MV-4-11 (cell line): ENCODE measurements at regions not wholly inside any gene's neighbourhood (a gene's known extent, or its start where the extent isn't known, plus 50 kb on each side); places are given as distances from the start of the nearest gene placed in this dataset.
"Not testable (repeated sequence)": the region's sequence is repeated elsewhere in the genome, so short reads cannot be mapped to it uniquely, and the experiment has no call there.

Experiments
- DNase-seq: peaks from one replicate; lab custom pipeline; 2025; lab: John Stamatoyannopoulos, UW

DNA sequence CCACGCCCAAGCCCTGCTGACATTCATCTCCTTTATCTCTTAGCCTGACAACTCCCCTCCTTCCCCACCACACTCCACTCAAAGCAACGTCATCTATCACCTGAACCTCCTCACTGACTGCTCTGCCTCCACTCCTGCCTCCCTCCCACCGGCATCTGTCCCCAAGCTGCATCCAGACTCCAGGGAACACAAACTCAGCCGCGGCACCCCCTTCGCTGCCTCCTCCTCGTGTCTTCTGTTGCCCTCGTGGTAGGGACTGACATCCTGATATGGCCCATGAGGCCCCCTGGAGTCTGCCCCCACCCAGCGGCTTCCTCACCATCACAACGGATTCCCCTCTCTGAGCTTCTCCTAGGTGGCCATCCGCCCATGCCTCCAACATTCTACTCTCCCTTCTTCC lies 101.0 kb upstream of the TAS2R1 start:
- no peak for DNase-seq

DNA sequence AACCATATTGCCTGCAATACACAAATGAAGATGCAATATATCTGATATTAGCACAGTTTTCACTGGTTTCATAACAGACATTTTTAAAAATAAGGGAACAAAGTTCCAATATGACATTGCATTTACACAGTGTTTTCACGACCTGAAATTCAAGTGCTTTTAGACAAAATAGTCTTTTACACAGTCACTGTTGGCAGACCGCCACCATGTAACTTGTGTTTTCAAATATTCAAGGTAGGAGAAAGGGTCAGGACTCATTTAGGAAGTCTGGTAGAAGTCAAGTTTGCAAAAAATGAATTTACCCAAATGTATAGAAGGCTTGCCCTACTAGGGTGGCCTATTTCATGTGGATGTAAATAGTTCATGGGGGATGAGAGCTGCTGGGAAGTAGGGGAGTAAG lies 98.1 kb upstream of the TAS2R1 start:
- no peak for DNase-seq

DNA sequence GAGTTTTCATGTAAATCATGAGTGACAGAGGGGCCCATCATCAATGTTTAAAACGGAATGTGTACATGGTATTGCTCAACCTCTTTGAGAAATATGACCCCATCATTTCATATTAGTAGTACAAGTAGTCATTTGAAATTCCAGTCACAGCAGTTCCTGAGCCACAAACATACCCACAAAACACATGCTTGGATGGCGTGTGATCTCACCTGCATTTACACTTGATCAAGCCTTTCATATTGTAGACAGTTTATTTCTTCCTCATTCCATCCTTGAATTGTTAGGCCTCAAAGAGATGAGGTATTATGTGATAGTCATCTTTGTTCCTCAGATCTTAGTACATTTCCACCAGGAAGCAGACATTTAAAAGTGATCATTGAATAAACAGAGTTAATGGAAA lies 96.8 kb upstream of the TAS2R1 start:
- no peak for DNase-seq

DNA sequence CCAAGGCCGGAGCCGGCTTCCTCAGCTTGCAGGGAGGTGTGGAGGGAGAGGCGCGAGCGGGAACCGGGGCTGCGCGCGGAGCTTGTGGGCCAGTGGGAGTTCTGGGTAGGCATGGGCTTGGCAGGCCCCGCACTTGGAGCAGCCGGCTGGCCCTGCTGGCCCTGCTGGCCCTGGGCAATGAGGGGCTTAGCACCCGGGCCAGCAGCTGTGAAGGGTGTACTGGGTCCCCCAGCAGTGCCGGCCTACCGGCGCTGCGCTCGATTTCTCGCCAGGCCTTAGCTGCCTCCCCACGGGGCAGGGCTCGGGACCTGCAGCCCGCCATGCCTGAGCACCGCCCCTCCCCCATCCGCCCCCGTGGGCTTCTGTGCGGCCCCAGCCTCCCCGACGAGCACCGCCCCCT lies 95.1 kb upstream of the TAS2R1 start:
- not testable (repeated sequence) for DNase-seq

DNA sequence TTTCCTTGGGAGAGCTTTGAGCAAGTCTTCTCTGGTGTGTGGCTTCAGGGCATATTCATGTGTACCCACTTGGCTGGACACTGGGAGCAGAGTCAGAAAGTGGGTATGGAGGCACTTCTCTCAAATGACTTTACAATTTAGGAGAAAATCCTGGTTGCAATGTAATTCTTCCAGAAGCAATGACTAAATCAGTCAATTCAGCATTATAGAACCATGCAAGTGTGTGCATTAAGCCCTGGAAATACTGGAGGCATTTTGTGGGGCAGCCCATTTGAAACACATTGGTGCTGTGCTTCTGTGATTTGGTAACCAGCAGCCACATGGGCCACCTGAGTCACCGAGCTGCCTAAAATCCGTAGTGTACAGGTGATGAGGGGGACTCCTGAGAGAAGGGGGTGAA lies 94.6 kb upstream of the TAS2R1 start:
- no peak for DNase-seq

DNA sequence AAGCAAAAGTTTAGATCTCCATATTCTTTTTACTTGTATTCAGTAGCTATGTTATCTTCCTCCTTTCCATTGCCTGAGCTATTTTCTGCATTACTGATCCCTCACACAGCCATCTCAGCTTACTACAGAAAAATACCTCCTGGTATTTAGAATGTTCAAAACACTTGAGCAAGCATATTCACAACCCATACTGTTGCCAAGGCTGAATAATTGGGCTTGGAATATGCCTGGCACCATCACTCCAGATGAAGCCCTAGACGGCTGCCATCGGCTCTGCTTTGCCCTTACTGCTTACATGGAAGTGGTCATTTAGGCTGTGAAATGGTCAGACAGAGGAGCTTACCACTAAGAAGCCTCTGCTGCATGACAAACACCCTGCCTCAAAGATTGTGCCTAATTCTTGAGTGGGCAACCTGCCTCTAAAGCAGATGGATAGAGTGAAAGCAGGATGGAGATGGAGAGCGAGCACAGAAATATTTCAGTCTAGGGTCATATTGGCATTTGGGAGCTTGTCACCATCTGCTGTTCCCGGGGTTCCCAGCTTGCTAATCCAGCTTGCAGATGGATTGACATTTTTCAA lies 92.5 kb upstream of the TAS2R1 start:
- DNase-seq: no peak

DNA sequence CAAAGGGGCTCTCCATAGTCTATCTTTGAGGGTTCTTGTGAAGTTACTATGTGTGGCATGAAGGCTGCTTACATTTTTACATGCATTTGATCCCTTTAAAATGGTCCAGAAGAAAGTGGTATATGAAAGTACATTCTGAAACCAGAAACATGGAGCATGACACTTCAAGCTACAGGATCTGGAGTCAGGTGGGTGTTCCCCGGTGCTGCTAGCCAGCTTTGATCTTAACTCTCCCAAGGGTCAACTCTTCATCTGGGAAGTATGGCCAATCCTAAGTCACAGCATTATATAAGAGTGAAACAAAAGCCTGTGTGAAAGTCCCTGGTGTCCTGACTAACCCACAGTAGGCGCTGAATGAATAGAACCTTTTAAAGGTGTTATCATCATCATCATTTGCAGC lies 91.0 kb upstream of the TAS2R1 start:
- no peak for DNase-seq

DNA sequence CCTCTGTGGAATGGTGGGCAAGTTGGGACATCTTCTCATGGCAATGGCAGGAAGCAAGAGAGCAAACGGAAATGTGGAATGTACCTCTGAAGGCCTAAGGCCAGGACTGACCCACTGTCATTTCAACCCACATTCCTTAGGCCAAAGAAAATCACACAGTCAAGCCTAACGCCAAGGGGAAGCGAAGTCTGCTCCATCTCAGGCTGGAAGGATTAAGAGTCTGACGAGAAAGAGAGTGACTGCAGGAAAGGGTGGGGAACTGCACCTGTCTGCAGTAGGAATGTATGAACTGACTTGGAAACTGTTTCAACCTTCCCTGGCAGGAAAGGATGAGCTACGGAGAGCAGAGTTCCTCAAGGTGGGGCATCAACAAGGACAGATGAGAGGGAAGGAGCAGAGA lies 90.2 kb upstream of the TAS2R1 start:
- DNase-seq: no peak

DNA sequence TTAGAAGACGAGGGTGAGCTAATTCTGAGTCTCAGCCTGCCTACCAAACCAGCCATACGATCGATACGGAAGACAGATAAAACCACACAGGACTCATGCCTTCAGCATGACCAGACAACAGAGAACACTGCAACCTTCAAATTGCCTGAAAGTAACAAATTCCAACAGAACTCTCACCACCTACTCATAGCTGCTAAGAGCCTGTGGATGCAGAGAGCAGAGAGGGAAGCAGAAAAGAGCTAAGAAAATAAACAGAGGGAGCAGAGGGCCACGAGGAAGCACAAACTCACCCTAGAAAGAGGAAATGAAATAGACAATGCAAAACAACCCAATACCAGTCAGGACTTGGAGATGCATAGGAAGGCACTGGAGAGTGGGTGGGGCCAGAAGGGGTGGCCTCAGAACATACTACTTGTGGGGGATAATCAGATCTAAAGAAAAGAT lies 86.7 kb upstream of the TAS2R1 start:
- peak; percentile 90 for DNase-seq

DNA sequence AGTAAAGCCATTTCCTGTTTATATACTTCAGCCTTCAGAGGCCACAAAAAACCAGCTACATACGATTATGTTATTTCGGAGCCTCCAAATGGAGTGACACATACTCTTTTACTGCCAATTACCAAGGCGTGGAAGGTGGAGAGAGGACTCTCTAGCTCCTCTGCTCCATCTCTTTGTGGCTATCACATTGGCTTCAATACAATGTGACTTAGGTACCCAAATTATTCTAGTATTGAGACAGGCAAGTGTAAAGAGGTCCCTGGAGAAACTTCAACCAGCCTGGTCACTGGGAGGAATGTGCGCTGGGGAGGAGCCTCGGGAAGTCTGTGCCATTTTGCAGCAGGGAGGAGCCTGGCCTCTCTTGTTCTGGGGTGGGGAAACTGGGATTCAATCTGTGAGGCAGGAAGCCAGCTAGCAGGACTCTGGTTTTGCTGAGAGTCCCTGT lies 85.8 kb upstream of the TAS2R1 start:
- no peak for DNase-seq

DNA sequence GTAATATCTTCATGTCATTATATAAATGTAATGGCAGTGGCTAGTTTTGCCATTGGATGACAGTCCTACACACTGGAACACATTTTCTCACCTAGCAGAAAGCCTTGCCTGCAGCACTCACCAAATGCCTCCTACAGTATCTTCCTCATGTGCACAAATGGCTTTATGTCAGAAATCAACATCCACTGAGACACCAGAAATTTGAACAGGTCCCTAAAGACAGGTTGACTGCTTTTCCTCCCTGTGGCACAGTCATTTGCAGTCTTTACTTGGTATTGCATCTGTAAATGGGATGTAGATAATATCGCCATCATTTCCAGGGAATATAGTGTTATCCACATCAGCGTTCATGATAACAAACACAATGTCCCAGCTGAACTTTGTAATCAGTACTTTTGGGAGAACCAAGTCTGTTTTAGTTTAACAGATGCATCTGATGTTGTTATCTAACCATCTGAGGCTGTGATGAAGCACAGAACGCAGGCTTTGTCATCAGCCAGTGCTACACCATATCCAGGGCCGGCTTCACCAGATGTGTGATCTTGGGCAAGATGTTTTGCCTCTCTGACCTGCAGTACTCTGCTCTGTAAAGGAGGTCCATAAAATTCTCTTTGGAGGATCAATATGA lies 83.9 kb upstream of the TAS2R1 start:
- no peak for DNase-seq

DNA sequence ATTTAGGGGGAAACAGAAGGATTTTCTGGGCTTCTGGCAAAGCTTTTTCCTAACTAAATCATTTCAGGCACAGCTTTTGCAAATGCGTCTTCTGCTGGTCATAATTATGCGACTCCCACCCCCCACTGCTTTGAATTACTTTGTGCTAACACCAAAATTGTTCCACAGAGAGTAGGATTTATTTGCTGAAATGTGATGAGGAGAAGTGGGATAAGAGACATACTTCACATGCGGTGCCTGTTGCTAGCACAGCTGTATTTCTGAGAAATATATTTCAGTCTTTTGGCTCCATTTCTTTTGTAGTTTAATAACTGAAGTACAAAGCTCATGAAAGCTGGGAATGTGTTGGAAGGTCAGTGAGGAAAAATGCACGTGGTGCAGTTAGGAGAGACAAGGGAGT lies 83.2 kb upstream of the TAS2R1 start:
- DNase-seq: no peak

DNA sequence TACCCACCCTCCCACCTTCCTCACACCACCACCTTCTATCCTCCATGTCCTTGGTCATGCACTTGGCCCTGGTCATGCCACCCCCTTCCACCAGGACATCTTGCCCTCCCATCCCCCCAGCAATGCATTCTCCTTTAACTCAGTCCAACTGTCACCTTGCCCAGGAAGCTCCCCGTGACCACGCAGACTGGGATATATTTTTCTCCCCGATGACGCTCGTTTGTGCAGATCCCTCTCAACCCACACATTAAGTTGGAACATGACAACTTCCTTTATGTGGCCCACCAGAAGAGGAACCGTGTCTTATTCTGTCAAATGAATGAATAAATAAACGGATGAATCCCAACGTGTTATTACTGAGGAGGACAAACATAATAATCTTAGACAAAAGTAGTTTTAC lies 82.8 kb upstream of the TAS2R1 start:
- DNase-seq: peak; percentile 81

DNA sequence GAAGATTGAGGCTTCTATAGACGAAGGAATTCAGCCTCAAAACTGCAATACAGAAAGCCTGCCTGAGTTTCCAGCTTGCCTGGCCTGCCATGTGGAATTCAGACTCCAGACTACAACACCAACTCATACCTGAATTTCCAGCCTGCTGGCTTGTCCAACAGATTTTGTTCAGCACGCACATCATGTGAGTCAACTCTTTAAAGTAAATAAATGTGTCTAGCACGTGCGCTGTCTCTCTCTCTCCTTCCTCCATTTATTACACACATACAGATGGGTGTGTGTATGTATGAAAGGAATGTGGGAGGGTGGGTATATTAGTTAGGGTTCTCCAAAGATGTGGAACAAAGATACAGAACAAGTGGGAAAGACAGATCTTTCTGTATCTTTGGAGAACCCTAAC lies 82.4 kb upstream of the TAS2R1 start:
- DNase-seq: no peak

DNA sequence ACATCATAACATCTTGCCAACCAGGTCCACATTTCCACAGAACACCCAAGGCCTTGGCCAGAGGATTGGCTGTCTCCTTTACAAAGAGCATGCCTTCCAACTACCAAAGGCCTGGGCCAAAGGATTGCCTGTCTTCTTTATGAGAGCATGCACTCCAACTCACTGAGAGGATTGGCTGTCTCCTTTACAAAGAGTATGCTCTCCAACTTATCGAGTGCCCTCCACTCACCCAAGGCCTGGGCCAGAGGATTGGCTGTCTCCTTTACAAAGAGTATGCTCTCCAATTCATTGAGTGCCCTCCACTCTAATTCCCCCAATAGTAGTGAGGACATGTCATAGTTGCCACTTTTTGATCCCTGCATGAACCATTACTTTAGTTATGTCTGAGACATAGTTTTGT lies 79.9 kb upstream of the TAS2R1 start:
- no peak for DNase-seq

DNA sequence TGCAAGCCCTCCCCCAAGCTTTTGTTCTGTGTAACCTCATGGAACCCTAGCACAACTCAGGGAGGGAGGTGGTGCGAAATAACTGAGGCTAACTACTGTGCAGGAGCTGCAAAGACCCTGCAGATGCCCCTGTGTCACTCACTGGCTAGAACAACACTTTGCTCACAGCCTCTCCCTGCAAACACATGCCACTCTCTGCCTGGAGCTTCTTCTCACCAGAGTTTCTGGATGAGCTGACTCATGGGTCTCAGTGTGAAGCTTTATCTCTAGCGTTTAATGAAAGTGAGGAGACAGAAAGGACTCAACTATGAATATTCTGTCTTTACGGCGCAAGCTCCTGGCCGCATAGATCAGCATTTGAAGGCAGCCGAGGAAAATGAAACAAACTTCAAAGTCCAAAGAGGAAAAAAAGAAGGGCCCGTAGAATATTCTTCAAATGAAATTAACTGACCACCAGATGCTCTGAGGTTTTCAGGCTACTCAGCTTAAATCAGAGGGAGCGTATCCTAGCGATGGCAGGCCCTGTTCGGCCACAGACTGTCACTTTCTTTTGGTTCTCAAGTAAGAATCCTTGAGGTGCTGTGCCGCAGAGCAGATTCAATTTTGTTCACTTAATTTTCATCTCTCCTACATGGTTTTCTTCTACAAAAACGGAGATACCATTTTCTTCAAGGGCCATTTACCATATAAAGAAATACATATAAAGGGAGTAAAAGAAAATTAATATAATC lies 77.7 kb upstream of the TAS2R1 start:
- no peak for DNase-seq

DNA sequence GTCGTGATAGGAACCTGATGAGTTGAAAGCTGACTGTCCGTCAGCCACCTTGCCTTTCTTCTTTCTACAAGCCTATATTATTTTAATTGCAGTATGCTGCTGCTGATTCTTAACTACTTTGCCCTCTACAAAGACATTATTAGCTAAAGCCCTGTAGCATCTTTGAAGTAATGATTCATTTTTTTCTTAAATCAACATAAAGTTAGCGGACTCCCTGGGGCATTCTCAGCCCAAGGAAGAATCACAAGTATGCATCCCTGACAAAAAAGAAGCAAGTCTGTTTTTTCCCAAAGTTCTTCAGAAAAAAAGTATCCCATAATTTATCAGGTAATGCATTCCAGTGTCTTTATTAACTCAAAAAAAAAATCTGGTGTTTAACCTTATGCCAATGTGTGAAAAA lies 69.5 kb upstream of the TAS2R1 start:
- DNase-seq: no peak

DNA sequence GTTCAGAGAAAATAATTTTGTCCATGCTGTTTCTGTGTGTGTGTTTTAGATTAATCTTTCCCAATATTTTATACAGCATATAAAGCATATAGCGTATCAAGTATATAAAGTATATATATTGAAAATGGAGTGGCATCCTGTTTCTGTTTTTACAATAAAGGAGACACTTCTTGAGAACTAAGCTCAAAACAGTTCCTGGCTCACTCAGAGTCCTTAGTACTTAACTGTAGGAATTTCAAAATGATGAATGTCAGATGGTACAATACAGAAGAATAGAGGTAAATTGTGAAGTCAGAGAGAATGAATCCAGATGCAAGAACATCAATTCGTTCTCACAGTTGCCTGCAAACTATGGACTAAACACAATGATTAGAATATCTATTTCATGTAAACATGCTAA lies 68.7 kb upstream of the TAS2R1 start:
- DNase-seq: no peak

DNA sequence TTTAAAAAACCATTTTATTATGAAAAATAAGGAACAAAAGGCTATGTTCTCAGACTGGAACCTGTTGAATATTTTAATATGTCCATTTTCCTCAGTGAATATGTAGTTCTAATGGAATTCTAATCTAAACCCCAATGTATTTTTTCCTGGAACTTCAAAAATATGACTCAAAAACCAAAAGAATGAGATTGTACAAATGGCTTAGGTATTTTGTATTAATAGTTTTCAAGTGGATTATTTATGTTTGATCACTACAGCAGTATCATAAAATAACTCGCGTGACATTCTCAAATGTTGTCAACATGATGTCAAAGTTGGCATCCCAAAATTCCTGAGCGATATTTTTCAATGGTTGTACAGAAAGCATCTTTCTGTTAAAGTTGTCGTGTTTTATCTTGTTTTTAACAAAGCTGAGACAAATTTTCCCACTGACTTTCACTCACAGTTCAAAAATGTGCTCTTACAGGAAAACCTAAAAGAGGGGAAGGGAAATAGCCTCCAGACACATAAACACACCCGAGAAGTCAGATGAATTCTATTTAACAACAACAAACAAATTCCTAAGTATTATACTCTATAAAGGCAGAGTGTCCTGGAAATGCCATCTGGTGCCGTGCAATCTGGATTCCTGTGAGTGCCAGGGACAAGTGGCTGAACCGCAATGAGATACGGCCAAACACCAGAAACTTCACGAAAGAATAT lies 68.1 kb upstream of the TAS2R1 start:
- DNase-seq: no peak

DNA sequence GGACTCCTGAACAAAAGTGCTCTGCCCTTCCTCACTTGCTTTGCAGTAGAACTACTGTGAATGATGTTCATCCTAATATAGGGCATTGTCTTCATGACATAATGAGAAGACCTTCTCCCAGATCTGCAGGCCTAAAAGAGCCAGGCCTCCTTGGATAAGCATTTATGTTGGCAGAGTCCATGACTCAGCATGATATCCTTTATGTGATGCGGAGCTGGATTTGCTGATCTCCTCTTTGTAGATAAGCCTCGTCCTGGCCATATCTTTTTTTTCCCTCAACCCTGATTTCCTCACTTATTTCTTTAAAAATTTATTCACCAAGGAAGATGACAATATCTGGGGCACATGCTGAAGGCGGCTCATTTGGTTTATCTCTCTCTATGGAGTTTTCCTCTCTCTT lies 62.4 kb upstream of the TAS2R1 start:
- DNase-seq: no peak

DNA sequence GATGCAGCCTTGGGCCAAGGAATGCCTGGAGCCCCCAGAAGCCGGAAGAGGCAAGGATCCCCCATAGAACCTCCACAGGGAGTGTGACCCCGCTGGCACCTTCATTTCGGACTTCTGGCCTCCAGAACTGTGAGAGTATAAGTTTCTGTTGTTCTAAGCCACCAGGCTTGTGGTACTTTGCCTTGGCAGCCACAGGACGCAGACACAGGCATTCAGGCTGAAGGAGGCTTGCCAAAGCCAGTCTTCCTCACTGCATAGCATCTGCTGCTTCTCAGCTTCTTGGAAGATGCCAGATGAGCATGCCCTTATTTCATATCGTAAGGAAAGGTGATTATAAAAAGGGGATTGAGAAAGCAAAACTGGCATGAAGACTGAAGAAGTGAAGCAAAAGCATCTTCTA lies 61.1 kb upstream of the TAS2R1 start:
- DNase-seq: no peak

DNA sequence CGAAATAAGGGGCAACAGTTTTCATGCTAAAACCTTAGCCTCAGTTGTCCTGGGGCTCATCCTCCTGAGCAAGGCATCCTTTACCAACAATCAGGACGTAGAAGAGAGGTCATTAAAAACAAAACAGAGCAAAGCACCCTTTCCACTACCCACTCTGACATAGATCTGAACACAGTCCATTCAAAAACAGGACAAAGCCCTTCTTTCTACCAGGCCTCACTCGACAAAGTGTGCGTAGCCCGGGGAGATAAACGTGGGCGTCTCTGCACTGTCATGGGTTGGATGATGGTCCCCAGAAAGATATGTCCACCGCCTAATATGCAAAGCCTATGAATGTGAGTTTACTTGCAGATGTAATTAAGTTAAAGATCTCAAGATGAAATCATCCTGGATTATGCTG lies 60.6 kb upstream of the TAS2R1 start:
- no peak for DNase-seq

DNA sequence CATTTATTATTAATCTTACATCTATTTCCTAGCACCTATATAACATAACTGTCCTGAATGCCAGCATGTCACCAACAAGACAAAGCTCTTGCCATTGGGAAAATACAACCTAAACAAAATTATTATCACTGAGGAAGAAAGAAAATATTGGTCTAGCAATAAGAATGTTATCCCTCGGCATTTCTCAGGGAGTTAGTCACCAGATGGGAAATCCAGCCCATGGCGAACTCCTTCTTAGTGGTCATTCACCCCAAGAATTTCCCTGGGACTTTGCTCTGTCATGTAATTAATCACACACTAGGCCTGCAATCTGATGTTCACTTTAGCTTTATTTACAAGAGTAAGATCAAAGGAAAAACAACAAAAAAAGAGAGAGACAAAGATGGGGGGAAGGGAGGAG lies 56.1 kb upstream of the TAS2R1 start:
- DNase-seq: no peak
